ENCODE measurements at regions not wholly inside any gene's neighbourhood (a gene's known extent, or its start where the extent isn't known, plus 50 kb on each side); places are given as distances from the start of the nearest gene placed in this dataset.

GRCh38 chr11:80638296-80638695, 1197.5 kb upstream of the TENM4 start:
- no peak overlapping the region for H3K27ac ChIP-seq
- H3K4me3 ChIP-seq = no peak overlapping the region
- DNase-seq = no peak
- H3K27me3 ChIP-seq = no peaks in the 10 kb centered on the region
- H3K9me3 ChIP-seq = no peaks in the 10 kb centered on the region
- H3K4me1 ChIP-seq = no peaks in the 10 kb centered on the region
- H3K36me3 ChIP-seq = no peaks in the 10 kb centered on the region
- no peak for ATAC-seq
- intact Hi-C loops (cut with DNase I; ENCODE audit: low total_unique reads) (no loop called here), in situ Hi-C loops (cut with MboI; ENCODE audit: low sequenced_read_pairs in 4 of 4) (no loop called here)
- TF ChIP-seq, protein P1, sequence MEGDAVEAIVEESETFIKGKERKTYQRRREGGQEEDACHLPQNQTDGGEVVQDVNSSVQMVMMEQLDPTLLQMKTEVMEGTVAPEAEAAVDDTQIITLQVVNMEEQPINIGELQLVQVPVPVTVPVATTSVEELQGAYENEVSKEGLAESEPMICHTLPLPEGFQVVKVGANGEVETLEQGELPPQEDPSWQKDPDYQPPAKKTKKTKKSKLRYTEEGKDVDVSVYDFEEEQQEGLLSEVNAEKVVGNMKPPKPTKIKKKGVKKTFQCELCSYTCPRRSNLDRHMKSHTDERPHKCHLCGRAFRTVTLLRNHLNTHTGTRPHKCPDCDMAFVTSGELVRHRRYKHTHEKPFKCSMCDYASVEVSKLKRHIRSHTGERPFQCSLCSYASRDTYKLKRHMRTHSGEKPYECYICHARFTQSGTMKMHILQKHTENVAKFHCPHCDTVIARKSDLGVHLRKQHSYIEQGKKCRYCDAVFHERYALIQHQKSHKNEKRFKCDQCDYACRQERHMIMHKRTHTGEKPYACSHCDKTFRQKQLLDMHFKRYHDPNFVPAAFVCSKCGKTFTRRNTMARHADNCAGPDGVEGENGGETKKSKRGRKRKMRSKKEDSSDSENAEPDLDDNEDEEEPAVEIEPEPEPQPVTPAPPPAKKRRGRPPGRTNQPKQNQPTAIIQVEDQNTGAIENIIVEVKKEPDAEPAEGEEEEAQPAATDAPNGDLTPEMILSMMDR (IDR thresholded peaks at IDR 0.05 in 4 of 5, conservative IDR thresholded peaks at IDR 0.05 in 1 of 5) = no peak
- TF ChIP-seq POLR2A (IDR thresholded peaks at IDR 0.05) = no peak

DNA sequence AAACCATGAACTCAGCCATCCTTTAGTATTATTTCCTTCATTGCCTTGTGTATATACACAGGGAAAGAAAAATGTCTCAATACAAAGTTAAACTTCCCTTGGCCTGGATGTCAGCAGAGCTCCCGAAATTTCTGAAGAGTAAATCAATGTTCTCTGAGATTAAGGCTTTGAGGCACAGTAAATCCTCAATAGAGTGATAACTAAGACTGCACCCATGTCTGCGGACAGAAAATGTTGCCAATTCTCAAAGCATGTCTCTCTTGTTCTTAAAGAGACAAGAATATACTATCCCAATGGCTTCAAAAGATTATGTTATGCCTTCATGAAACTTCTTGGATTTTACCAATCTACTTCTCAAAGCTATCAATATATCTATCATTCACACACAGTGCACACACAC, 1196.7 kb upstream of the TENM4 start:
- TF ChIP-seq, protein P1 (IDR thresholded peaks at IDR 0.05 in 4 of 5, conservative IDR thresholded peaks at IDR 0.05 in 1 of 5) = no peak
- no peak for TF ChIP-seq POLR2A (IDR thresholded peaks at IDR 0.05)
- no peak for ATAC-seq
- intact Hi-C loops (cut with DNase I; ENCODE audit: low total_unique reads) = no loop called here

GRCh38 chr11:80636999-80637398, 1196.2 kb upstream of the TENM4 start:
- H3K4me3 ChIP-seq = no peak overlapping the region
- H3K4me1 ChIP-seq = no peaks in the 10 kb centered on the region
- H3K9me3 ChIP-seq = no peaks in the 10 kb centered on the region
- in situ Hi-C loops (cut with MboI; ENCODE audit: low sequenced_read_pairs in 4 of 4) = no loop called here
- DNase-seq (no peak), ATAC-seq (no peak)
- no peak overlapping the region for H3K27ac ChIP-seq
- intact Hi-C loops (cut with DNase I; ENCODE audit: low total_unique reads) = no loop called here
- no peaks in the 10 kb centered on the region for H3K36me3 ChIP-seq
- H3K27me3 ChIP-seq = no peaks in the 10 kb centered on the region
- TF ChIP-seq, protein P1 (IDR thresholded peaks at IDR 0.05 in 4 of 5, conservative IDR thresholded peaks at IDR 0.05 in 1 of 5) = no peak
- TF ChIP-seq POLR2A (IDR thresholded peaks at IDR 0.05) = no peak

More for the DNA sequence above, 1196.7 kb upstream of the TENM4 start:
- Histone ChIP-seq H3K36me3 (no peaks in the 10 kb centered on the region), H3K27me3 (no peaks in the 10 kb centered on the region), H3K4me1 (no peaks in the 10 kb centered on the region), H3K9me3 (no peaks in the 10 kb centered on the region), H3K4me3 (no peak overlapping the region), H3K27ac (no peak overlapping the region)
- in situ Hi-C loops (cut with MboI; ENCODE audit: low sequenced_read_pairs in 4 of 4) = no loop called here
- no peak for DNase-seq

- in situ Hi-C loops (cut with MboI; ENCODE audit: low sequenced_read_pairs in 4 of 4) = no loop called here
- no peaks in the 10 kb centered on the region for H3K4me1 ChIP-seq
- TF ChIP-seq, protein P1 (IDR thresholded peaks at IDR 0.05 in 4 of 5, conservative IDR thresholded peaks at IDR 0.05 in 1 of 5) = no peak
- TF ChIP-seq POLR2A (IDR thresholded peaks at IDR 0.05) = no peak
Observed at GRCh38 chr11:80635178-80635577, 1194.3 kb upstream of the TENM4 start.

DNA sequence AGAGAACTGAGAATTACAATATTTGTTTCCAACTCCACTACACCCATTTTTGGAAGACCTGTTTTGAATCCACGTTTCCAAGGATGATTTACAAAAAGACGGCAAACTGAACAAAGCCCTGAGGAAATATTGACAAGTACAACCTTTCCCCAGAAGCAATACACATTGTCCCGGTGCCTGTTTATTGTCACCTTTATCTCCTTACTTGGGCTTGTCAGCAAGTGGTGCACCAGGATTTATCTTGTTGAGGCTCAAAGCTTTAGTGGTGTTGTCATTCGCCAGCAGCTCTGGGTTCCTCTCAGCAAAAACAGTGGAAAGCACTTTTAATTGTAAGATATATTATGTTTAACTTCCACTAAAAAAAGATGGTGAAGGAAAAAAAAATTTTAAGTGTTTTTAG, 1191.9 kb upstream of the TENM4 start:
- ATAC-seq = no peak
- no peak overlapping the region for H3K4me3 ChIP-seq
- no peaks in the 10 kb centered on the region for H3K4me1 ChIP-seq
- no peak for DNase-seq
- in situ Hi-C loops (cut with MboI; ENCODE audit: low sequenced_read_pairs in 4 of 4) = no loop called here
- H3K27ac ChIP-seq = no peak overlapping the region
- H3K27me3 ChIP-seq = no peaks in the 10 kb centered on the region
- no peaks in the 10 kb centered on the region for H3K9me3 ChIP-seq
- intact Hi-C loops (cut with DNase I; ENCODE audit: low total_unique reads) = no loop called here
- TF ChIP-seq POLR2A (IDR thresholded peaks at IDR 0.05) = no peak
- TF ChIP-seq, protein P1 (IDR thresholded peaks at IDR 0.05 in 4 of 5, conservative IDR thresholded peaks at IDR 0.05 in 1 of 5) = no peak
- no peaks in the 10 kb centered on the region for H3K36me3 ChIP-seq

More at GRCh38 chr11:80635178-80635577, 1194.3 kb upstream of the TENM4 start:
- H3K9me3 ChIP-seq = no peaks in the 10 kb centered on the region
- DNase-seq (no peak), ATAC-seq (no peak)
- no peaks in the 10 kb centered on the region for H3K27me3 ChIP-seq
- H3K36me3 ChIP-seq = no peaks in the 10 kb centered on the region
- no peak overlapping the region for H3K4me3 ChIP-seq
- no peak overlapping the region for H3K27ac ChIP-seq
- intact Hi-C loops (cut with DNase I; ENCODE audit: low total_unique reads) = no loop called here

Measured in gastrocnemius medialis (tissue), 4 donors.